Activated CD8-positive, alpha-beta memory T cell treated with anti-CD3 and anti-CD28 coated beads for 4 hours (primary cell): ENCODE measurements at regions not wholly inside any gene's neighbourhood (a gene's known extent, or its start where the extent isn't known, plus 50 kb on each side); places are given as distances from the start of the nearest gene placed in this dataset.
A peak's percentile ranks its signal among the peaks of the same experiment; 100 is the strongest.
"Not testable (repeated sequence)": the region's sequence is repeated elsewhere in the genome, so short reads cannot be mapped to it uniquely, and the experiment has no call there.

Experiments
- DNase-seq, 2 donors: peaks; one replicate each; pipeline ENCODE4 v3.0.0-alpha.2; 2020; ENCODE audit warnings: low read depth in 2 of 2

DNA sequence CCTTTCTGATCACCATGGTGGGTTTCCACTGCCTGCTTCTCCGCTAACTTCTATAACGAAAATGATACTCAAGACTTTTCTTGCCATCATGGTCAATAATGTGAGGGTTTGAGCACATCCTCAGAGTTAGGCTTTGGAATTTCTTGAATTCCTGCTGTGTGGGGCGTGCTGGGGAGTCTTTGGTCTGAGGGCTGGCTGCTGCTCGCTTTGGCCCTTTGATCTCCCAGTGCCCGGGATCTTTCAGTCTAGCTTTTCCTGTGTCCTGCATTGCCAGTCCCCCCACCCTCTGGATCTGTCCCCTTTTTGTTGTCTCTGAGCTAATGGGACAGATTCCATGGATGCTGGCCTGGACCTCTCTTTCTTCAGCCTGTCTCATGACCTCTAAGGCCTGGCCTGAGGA, 182.6 kb downstream of the NPIPA7 start:
- not testable (repeated sequence) for DNase-seq

- DNase-seq = not testable (repeated sequence)
These were observed 185.0 kb downstream of the NPIPA7 start for GRCh38 chr16:16563962-16564361.

DNA sequence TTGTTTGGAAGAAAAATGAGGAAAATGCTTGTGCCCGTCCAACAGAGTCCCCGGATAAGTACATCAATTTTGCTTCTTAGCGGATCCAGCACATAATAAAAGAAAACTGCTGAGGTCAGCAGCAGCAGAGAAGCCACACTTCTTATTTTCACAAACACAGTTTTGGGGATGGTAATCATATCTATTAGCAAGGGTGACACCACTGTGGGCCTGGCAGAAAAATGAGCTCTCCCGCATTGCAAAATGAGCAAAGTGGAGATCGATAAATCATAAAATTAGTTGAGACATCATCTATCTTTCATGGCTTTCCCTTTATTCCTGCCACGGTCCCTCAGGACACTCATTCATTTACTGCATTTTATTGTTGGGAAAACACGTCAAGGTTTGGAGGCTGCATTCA, 186.4 kb downstream of the NPIPA7 start:
- not testable (repeated sequence) for DNase-seq

DNA sequence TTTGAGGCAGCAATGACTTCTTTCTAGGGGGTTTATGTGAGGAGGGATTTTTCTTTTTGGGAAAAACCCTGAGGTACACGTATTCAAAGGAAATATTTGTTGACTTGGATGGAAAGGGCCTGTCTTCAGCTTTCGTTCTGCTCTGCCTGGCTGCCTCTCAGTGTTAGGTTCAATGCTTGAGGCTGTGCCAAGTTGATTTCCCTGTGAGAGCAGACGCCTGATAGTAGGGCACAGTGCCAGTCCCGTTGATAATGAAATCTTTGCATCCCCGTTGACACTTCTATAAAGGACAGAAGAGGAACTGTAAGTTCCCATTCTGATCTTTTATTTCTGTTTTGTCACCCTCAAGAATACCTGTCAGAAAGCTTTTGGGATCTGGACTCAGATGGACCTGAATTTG, 191.1 kb downstream of the NPIPA7 start:
- not testable (repeated sequence) for DNase-seq

GRCh38 chr16:16570874-16571273, 191.9 kb downstream of the NPIPA7 start:
- not testable (repeated sequence) for DNase-seq

- DNase-seq = not testable (repeated sequence)
These were observed 193.3 kb downstream of the NPIPA7 start for GRCh38 chr16:16572130-16572774.

DNA sequence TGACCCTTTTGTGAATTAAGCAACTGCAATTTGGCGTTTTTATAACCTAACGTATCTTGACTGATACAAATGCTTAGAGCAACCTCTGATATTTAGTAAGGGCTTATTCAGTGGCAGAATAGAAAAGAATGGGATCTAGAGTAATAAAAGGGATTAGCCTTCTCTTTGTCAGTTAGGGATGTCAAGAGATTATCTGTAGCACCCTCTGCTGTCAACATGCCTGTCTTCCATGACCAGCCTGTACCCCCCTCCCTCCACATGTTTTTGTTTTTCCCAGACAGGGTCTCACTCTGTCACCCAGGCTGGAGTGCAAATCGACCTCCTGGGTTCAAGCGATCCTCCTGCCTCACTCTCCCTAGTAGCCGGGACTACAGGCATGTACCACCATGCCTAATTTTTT, 198.1 kb downstream of the NPIPA7 start:
- DNase-seq = not testable (repeated sequence)

GRCh38 chr16:16578701-16579100, 199.8 kb downstream of the NPIPA7 start:
- DNase-seq = no peak

GRCh38 chr16:16582916-16583315, 204.0 kb downstream of the NPIPA7 start:
- DNase-seq = not testable (repeated sequence)

- not testable (repeated sequence) for DNase-seq
These were observed 207.2 kb downstream of the NPIPA7 start for GRCh38 chr16:16586073-16586651.

GRCh38 chr16:16586969-16587368, 208.0 kb downstream of the NPIPA7 start:
- not testable (repeated sequence) for DNase-seq

- DNase-seq = not testable (repeated sequence)
These were observed 209.5 kb downstream of the NPIPA7 start for GRCh38 chr16:16588436-16588835.

- not testable (repeated sequence) for DNase-seq
These were observed 211.8 kb downstream of the NPIPA7 start for GRCh38 chr16:16590654-16591318.

DNA sequence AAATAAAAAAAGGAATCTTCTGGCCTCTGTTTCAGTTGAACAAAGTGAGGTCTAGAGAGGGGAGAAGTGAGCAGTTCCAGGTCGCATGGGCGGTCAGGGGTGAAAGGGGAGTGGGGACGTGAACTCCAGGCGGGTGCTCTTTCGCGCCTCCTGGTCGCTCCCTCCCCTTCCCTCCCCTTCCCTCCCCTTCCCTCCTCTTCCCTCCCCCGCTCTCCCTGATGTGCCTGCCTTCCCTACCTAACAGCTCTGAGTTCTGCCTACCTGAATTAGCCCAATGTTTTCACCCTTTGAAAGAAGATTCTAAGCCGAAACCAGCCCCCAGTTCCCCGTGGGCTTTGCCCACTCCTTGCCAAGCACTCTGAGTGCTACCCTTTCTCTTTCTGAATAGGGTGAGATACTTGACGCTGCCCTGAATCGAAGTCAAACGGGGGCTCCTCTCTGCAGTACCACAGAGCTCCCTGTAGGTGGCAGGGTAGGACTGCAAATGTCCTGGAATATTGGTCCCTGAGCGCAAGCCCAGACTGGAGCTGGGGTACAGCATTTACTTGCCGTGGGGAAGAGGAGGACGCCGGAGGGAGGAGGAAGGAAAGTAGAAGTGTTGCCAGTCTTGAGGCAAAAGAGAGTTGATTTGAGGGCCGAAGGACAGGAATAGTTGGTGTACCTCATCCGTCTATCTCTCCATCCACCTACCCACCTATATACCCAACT, 214.4 kb downstream of the NPIPA7 start:
- DNase-seq = peak; percentile 4 to 13

DNA sequence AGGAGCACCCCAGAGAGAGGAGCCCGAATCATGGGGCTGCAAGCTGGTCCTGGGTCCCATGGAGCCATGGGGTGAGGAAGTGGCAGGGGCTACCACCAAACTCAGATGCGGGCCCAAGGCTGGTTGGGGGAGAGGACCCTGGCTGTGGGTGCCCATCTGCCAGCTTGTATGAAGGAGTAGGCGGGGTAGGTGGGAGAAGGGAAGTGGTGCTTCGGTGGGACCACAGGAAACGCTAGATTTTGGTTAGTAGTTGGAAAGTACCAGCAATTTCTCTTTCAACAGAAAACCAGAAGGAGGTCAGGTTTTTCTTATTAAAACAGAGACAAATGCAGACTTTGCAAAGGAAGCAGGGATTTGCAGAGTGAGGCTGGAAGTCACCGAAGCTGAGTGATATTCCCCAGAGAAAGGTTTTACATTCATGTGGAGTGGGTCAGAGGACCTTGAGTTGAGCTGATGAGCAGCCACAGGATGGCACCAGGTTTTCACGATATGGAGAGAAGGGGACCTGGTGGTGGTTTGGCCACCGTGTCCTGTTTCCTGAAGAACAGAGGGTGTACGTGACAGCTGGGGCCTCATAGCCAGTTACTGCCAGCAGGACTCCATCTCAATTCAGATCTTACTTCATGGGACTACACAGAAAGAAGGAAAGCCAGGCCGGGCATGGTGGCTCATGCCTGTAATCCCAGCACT, 216.2 kb downstream of the NPIPA7 start:
- DNase-seq = not testable (repeated sequence)

DNA sequence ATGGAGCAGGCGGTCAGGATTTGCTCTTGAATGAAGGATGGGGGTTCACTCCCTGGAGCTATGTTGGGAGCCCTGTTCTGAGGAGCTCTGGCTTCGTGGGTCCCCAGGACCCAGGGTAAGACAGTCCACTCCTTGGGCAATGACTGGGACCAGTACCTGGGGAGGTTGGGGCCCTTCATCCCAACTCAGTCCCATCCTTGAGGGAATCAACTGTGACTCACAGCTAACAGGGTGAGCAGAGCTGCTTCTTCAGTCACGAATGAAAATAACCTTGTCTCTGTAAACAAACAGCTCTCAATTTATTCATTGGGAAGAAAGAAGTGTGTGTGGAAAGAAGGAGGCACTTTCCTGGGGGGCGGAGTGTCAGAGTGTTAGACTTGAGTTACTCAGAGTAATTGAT, 222.3 kb downstream of the NPIPA7 start:
- DNase-seq = not testable (repeated sequence)

- DNase-seq = not testable (repeated sequence)
These were observed 228.6 kb downstream of the NPIPA7 start for GRCh38 chr16:16607401-16608082.

- DNase-seq = not testable (repeated sequence)
These were observed 230.7 kb downstream of the NPIPA7 start for GRCh38 chr16:16609627-16610026.

DNA sequence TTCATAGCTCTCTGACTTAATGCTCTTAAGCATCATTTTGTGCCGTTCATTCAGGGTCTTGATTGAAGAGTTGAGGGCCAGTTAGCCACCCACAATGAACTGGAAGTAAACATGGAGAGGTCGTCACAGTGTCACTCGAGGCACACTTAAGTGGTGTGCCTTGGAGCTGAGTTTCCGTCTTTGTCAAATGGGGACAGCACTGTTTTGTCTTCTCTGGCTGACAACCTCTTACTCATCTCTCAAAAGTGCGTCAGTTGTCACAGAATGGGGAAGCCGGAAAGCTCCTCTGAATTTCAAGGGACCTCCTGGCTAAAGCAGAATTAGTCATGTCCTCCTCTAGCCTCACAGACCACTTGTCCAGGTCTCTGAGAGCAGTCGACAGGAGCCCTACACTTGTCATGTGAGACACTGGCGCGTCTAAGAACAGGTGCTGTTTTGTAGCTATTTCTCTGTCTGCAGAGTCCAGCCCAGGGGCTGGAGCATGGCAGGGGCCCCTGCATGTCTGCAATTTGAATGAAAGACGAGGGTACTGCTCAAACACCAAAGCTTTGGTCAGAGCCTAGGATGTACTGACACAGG, 231.5 kb downstream of the NPIPA7 start:
- DNase-seq = not testable (repeated sequence)

DNA sequence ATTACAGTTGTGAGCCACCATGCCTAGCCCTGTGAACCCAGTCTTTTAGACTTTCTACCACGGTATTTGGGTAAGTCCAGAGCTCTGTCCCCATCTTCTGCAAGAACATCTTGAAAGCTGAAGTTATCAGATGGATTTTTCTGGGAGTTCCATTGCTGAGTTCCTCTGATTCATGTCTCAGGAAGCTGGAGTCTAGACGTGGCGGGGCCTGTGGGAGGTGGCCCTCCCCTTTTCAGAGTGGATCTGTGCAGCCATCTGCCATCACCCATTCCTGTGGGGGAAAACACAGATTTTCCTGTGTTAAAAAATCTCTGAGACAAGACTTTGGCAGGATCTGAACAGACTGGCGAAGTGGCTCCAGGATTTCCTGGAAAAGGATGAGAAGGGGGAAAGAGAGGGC, 234.3 kb downstream of the NPIPA7 start:
- not testable (repeated sequence) for DNase-seq

- not testable (repeated sequence) for DNase-seq
These were observed 235.5 kb downstream of the NPIPA7 start for GRCh38 chr16:16614484-16614883.
